Tibial nerve (tissue), 4 donors: ENCODE measurements at regions not wholly inside any gene's neighbourhood (a gene's known extent, or its start where the extent isn't known, plus 50 kb on each side); places are given as distances from the start of the nearest gene placed in this dataset.
"Not testable (repeated sequence)": the region's sequence is repeated elsewhere in the genome, so short reads cannot be mapped to it uniquely, and the experiment has no call there.

Source experiments
- EP300 ChIP-seq, 2 donors: sonication (generic); formaldehyde crosslinking; IDR thresholded peaks; one replicate each; pipeline ENCODE4 v1.6.1; 2017; ENCODE audit warnings: antibody characterized with exemption in 2 of 2, mild to moderate bottlenecking in 1 of 2
- POLR2A ChIP-seq, 2 donors: fragments of 450-650 bp; IDR thresholded peaks; one replicate each; pipeline ENCODE4 v1.6.1; 2017; ENCODE audit warnings: antibody characterized with exemption in 2 of 2, mild to moderate bottlenecking in 2 of 2, moderate library complexity in 2 of 2
- TF ChIP-seq, protein P1 (sequence below), 5 experiments: fragments of 200-600 bp in 3 of 5; fragments of 450-650 bp in 2 of 5; sonication (generic) in 3 of 5; IDR thresholded peaks; one replicate each; pipeline ENCODE4 v1.5.1; 2016 to 2019; ENCODE audit warnings: antibody characterized with exemption in 5 of 5, mild to moderate bottlenecking in 3 of 5, moderate library complexity in 2 of 5

GRCh38 chr1:209173796-209174195 lies 409.7 kb upstream of the CAMK1G start:
- TF ChIP-seq, protein P1, sequence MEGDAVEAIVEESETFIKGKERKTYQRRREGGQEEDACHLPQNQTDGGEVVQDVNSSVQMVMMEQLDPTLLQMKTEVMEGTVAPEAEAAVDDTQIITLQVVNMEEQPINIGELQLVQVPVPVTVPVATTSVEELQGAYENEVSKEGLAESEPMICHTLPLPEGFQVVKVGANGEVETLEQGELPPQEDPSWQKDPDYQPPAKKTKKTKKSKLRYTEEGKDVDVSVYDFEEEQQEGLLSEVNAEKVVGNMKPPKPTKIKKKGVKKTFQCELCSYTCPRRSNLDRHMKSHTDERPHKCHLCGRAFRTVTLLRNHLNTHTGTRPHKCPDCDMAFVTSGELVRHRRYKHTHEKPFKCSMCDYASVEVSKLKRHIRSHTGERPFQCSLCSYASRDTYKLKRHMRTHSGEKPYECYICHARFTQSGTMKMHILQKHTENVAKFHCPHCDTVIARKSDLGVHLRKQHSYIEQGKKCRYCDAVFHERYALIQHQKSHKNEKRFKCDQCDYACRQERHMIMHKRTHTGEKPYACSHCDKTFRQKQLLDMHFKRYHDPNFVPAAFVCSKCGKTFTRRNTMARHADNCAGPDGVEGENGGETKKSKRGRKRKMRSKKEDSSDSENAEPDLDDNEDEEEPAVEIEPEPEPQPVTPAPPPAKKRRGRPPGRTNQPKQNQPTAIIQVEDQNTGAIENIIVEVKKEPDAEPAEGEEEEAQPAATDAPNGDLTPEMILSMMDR (IDR thresholded peaks at IDR 0.05), result not testable (repeated sequence)
- not testable (repeated sequence) for TF ChIP-seq POLR2A, EP300 (IDR thresholded peaks at IDR 0.05)
